MM.1S (cell line): ENCODE measurements at regions not wholly inside any gene's neighbourhood (a gene's known extent, or its start where the extent isn't known, plus 50 kb on each side); places are given as distances from the start of the nearest gene placed in this dataset.

Source experiments
- EZH2phosphoT487 ChIP-seq: fragments of 300-600 bp; sonication (generic); IDR thresholded peaks from 2 replicates; pipeline ENCODE4 v1.6.1; 2018; ENCODE audit warnings: antibody characterized with exemption, low read length
- TF ChIP-seq, protein P1 (sequence below): fragments of 300-600 bp; sonication (generic); IDR thresholded peaks from 2 replicates; pipeline ENCODE4 v1.5.1; 2016; ENCODE audit warnings: antibody characterized with exemption, low read length, mixed read lengths

GRCh38 chr6:74939721-74940620 lies 265.9 kb downstream of the COL12A1 start:
- TF ChIP-seq EZH2phosphoT487, result no peak
- TF ChIP-seq, protein P1, sequence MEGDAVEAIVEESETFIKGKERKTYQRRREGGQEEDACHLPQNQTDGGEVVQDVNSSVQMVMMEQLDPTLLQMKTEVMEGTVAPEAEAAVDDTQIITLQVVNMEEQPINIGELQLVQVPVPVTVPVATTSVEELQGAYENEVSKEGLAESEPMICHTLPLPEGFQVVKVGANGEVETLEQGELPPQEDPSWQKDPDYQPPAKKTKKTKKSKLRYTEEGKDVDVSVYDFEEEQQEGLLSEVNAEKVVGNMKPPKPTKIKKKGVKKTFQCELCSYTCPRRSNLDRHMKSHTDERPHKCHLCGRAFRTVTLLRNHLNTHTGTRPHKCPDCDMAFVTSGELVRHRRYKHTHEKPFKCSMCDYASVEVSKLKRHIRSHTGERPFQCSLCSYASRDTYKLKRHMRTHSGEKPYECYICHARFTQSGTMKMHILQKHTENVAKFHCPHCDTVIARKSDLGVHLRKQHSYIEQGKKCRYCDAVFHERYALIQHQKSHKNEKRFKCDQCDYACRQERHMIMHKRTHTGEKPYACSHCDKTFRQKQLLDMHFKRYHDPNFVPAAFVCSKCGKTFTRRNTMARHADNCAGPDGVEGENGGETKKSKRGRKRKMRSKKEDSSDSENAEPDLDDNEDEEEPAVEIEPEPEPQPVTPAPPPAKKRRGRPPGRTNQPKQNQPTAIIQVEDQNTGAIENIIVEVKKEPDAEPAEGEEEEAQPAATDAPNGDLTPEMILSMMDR, result no peak
